HG03060 (cell line): ENCODE measurements at regions not wholly inside any gene's neighbourhood (a gene's known extent, or its start where the extent isn't known, plus 50 kb on each side); places are given as distances from the start of the nearest gene placed in this dataset.

Experiments
- ATAC-seq: cut with Tn5 transposase; IDR thresholded peaks from one replicate; pipeline ENCODE4 v1.9.1; 2021; ENCODE audit warnings: low read depth, moderate number of reproducible peaks; ENCODE audit not compliant: unreplicated experiment

- no peak for ATAC-seq
These were observed 77.3 kb upstream of the KCNH7 start for GRCh38 chr2:162915858-162916257.

GRCh38 chr2:162914161-162914560 is 75.6 kb upstream of the KCNH7 start:
- no peak for ATAC-seq

GRCh38 chr2:162912787-162913186 is 74.2 kb upstream of the KCNH7 start:
- no peak for ATAC-seq

- ATAC-seq, result no peak
These were observed 70.0 kb upstream of the KCNH7 start for GRCh38 chr2:162908567-162908966.

GRCh38 chr2:162890690-162891311 is 52.2 kb upstream of the KCNH7 start:
- ATAC-seq, result peak; percentile 87

GRCh38 chr2:162888652-162889051 is 50.1 kb upstream of the KCNH7 start:
- no peak for ATAC-seq
